H1 (cell line): ENCODE measurements at regions not wholly inside any gene's neighbourhood (a gene's known extent, or its start where the extent isn't known, plus 50 kb on each side); places are given as distances from the start of the nearest gene placed in this dataset.

Experiments
- CTCF ChIA-PET: fragments of 300-600 bp; sonication (Branson Sonifier 250); formaldehyde crosslinking; loops from one replicate; lab custom pipeline; 2021; ENCODE audit not compliant: partially characterized antibody; lab: Charles Lee
- POLR2A ChIA-PET: fragments of 300-600 bp; sonication (Branson Sonifier 250); formaldehyde crosslinking; loops from one replicate; lab custom pipeline; 2021; ENCODE audit warnings: inconsistent platforms; ENCODE audit not compliant: partially characterized antibody; lab: Charles Lee
- DNase-seq, 2 experiments: peaks; one replicate each; pipeline versions ENCODE4 v3.0.0 to v3.0.0-alpha.2; 2010 to 2022; ENCODE audit warnings: low spot score in 2 of 2, low read depth in 1 of 2, mixed read lengths in 1 of 2
- FAIRE-seq: peaks from 2 replicates; lab custom pipeline; 2011; peaks lifted over from hg19 to GRCh38; lab: Jason Lieb, UNC
- H2AFZ ChIP-seq: 2 replicates; pipeline ENCODE4 v1.8.1; 2012; ENCODE audit warnings: low read length, inconsistent platforms
- H2AK5ac ChIP-seq: 2 replicates; pipeline ENCODE4 v1.6.1; 2013; ENCODE audit warnings: low read depth, low read length
- H2BK120ac ChIP-seq: replicated peaks from 2 replicates; pipeline ENCODE3; 2013; ENCODE audit warnings: low read depth, low read length, inconsistent platforms
- H2BK12ac ChIP-seq: 2 replicates; pipeline ENCODE4 v1.6.1; 2013; ENCODE audit warnings: low read depth, low read length
- H2BK15ac ChIP-seq: 2 replicates; pipeline ENCODE4 v1.6.1; 2013; ENCODE audit warnings: low read length
- H2BK20ac ChIP-seq: 2 replicates; pipeline ENCODE4 v1.6.1; 2013; ENCODE audit warnings: low read length
- H2BK5ac ChIP-seq: 2 replicates; pipeline ENCODE4 v1.6.1; 2013; ENCODE audit warnings: low read depth, low read length
- H3K14ac ChIP-seq: 2 replicates; pipeline ENCODE4 v1.6.1; 2013; ENCODE audit warnings: inconsistent platforms; ENCODE audit not compliant: insufficient read length
- H3K18ac ChIP-seq: 2 replicates; pipeline ENCODE4 v1.6.1; 2013; ENCODE audit warnings: low read length; ENCODE audit errors: extremely low read depth
- H3K23ac ChIP-seq: 2 replicates; pipeline ENCODE4 v1.6.1; 2013; ENCODE audit warnings: inconsistent platforms; ENCODE audit not compliant: insufficient read length
- H3K23me2 ChIP-seq: 2 replicates; pipeline ENCODE4 v1.6.1; 2013; ENCODE audit warnings: low read depth, low read length
- H3K27ac ChIP-seq: 2 replicates; pipeline ENCODE4 v1.6.1; 2011; ENCODE audit warnings: low read depth, low read length, inconsistent platforms
- H3K27me3 ChIP-seq, 4 experiments: replicated peaks in 1 of 4; 1 replicate in 1 of 4; 2 replicates in 3 of 4; pipeline versions ENCODE4 v1.6.1 to v1.8.1; 2011 to 2013; ENCODE audit warnings: low read length in 3 of 4, mild to moderate bottlenecking in 3 of 4, inconsistent platforms in 2 of 4, mixed read lengths in 2 of 4, moderate library complexity in 1 of 4; ENCODE audit not compliant: control insufficient read depth in 3 of 4, insufficient read depth in 3 of 4; ENCODE audit errors: extremely low read depth in 1 of 4
- H3K36me3 ChIP-seq, 4 experiments: 2 replicates each; pipeline versions ENCODE4 v1.6.1 to v1.8.1; 2011 to 2013; ENCODE audit warnings: mild to moderate bottlenecking in 4 of 4, low read length in 3 of 4, moderate library complexity in 2 of 4, control low read depth in 1 of 4, inconsistent platforms in 1 of 4; ENCODE audit not compliant: insufficient read depth in 4 of 4, control insufficient read depth in 2 of 4
- H3K4ac ChIP-seq: replicated peaks from 2 replicates; pipeline ENCODE3; 2013; ENCODE audit warnings: low read length, low read depth, mixed read lengths, inconsistent platforms; ENCODE audit not compliant: insufficient read length
- H3K4me1 ChIP-seq, 4 experiments: replicated peaks in 1 of 4; 1 replicate in 1 of 4; 2 replicates in 3 of 4; pipeline versions ENCODE4 v1.6.1 to v1.8.1; 2011 to 2013; ENCODE audit warnings: low read length in 3 of 4, inconsistent platforms in 2 of 4, mixed read lengths in 1 of 4; ENCODE audit not compliant: insufficient read depth in 4 of 4, control insufficient read depth in 3 of 4
- H3K4me2 ChIP-seq, 2 experiments: 2 replicates each; pipeline versions ENCODE4 v1.6.1 to v1.8.1; 2011 to 2013; ENCODE audit warnings: low read depth in 2 of 2, low read length in 2 of 2, control low read depth in 1 of 2, inconsistent platforms in 1 of 2, mild to moderate bottlenecking in 1 of 2; ENCODE audit not compliant: insufficient read depth in 1 of 2
- H3K4me3 ChIP-seq, 4 experiments: fragments of 200-600, 300-600 bp in 1 of 4; sonication (generic), shearing (Covaris generic), sonication (Bioruptor Twin) in 1 of 4; 2 replicates each; pipeline versions ENCODE4 v1.5.1 to v1.8.1; 2011 to 2016; ENCODE audit warnings: low read length in 4 of 4, low read depth in 3 of 4, control low read depth in 2 of 4, inconsistent platforms in 2 of 4, mild to moderate bottlenecking in 2 of 4, mixed read lengths in 1 of 4, moderate library complexity in 1 of 4; ENCODE audit not compliant: insufficient read depth in 2 of 4; ENCODE audit errors: extremely low read depth in 1 of 4
- H3K56ac ChIP-seq: replicated peaks from 2 replicates; pipeline ENCODE3; 2013; ENCODE audit warnings: low read depth, mild to moderate bottlenecking, mixed read lengths, low read length, inconsistent platforms; ENCODE audit not compliant: insufficient read length
- H3K79me1 ChIP-seq: 2 replicates; pipeline ENCODE4 v1.6.1; 2013; ENCODE audit warnings: low read depth, low read length, control low read depth
- H3K79me2 ChIP-seq, 2 experiments: 2 replicates each; pipeline versions ENCODE4 v1.6.1 to v1.8.1; 2012 to 2013; ENCODE audit warnings: low read length in 2 of 2, mild to moderate bottlenecking in 2 of 2, inconsistent platforms in 1 of 2; ENCODE audit not compliant: insufficient read depth in 2 of 2, control insufficient read depth in 1 of 2
- H3K9ac ChIP-seq, 4 experiments: replicated peaks in 1 of 4; 1 replicate in 1 of 4; 2 replicates in 3 of 4; pipeline versions ENCODE4 v1.6.1 to v1.8.1; 2011 to 2013; ENCODE audit warnings: low read depth in 3 of 4, low read length in 3 of 4, control low read depth in 2 of 4, mild to moderate bottlenecking in 2 of 4, moderate library complexity in 2 of 4, inconsistent platforms in 1 of 4; ENCODE audit errors: extremely low read depth in 1 of 4
- H3K9me3 ChIP-seq, 2 experiments: 2 replicates each; pipeline versions ENCODE4 v1.6.1 to v1.8.1; 2012 to 2013; ENCODE audit warnings: mild to moderate bottlenecking in 2 of 2, moderate library complexity in 2 of 2, control low read depth in 1 of 2, inconsistent platforms in 1 of 2, low read depth in 1 of 2, low read length in 1 of 2, mixed read lengths in 1 of 2; ENCODE audit not compliant: insufficient read depth in 2 of 2
- H4K20me1 ChIP-seq, 2 experiments: replicated peaks in 1 of 2; 2 replicates each; pipeline versions ENCODE3 to v1.8.1; 2011 to 2013; ENCODE audit warnings: inconsistent platforms in 2 of 2, low read length in 2 of 2, mild to moderate bottlenecking in 1 of 2; ENCODE audit not compliant: insufficient read depth in 2 of 2, control insufficient read depth in 1 of 2
- H4K5ac ChIP-seq: 2 replicates; pipeline ENCODE4 v1.6.1; 2013; ENCODE audit warnings: low read length, low read depth, mixed read lengths, inconsistent platforms; ENCODE audit not compliant: insufficient read length
- H4K8ac ChIP-seq: 2 replicates; pipeline ENCODE4 v1.8.0; 2013; ENCODE audit warnings: mild to moderate bottlenecking, moderate library complexity, low read length, inconsistent platforms; ENCODE audit not compliant: insufficient read depth; ENCODE audit errors: extremely low read depth
- H4K91ac ChIP-seq: replicated peaks from 2 replicates; pipeline ENCODE3; 2013; ENCODE audit warnings: low read length, mixed read lengths, inconsistent platforms; ENCODE audit not compliant: insufficient read length
- CBX8 ChIP-seq: fragments of 300-800, 300-1000 bp; sonication (generic); IDR thresholded peaks from 2 replicates; pipeline ENCODE4 v1.7.1; 2016; ENCODE audit warnings: low read depth, low read length, borderline replicate concordance
- EGR1 ChIP-seq: IDR thresholded peaks from 2 replicates; pipeline ENCODE4 v1.6.1; 2011; ENCODE audit warnings: low read depth, low read length, borderline replicate concordance
- JUN ChIP-seq: IDR thresholded peaks from 2 replicates; pipeline ENCODE4 v1.6.1; 2011; ENCODE audit warnings: low read depth, mild to moderate bottlenecking, improper control_type of control experiment, low read length
- KDM5A ChIP-seq: fragments of 200-600 bp; IDR thresholded peaks from 2 replicates; pipeline ENCODE4 v1.7.1; 2012; ENCODE audit warnings: mild to moderate bottlenecking, low read length, inconsistent platforms, mixed read lengths
- MAFK ChIP-seq: IDR thresholded peaks from 2 replicates; pipeline ENCODE4 v1.6.1; 2012; ENCODE audit warnings: low read depth, mild to moderate bottlenecking, improper control_type of control experiment, low read length
- POLR2AphosphoS5 ChIP-seq: IDR thresholded peaks from 2 replicates; pipeline ENCODE4 v1.6.1; 2011; ENCODE audit warnings: low read depth, low read length
- RFX5 ChIP-seq: IDR thresholded peaks from 2 replicates; pipeline ENCODE4 v1.6.1; 2011; ENCODE audit warnings: low read depth, low read length, improper control_type of control experiment, borderline replicate concordance
- SIX5 ChIP-seq: IDR thresholded peaks from 2 replicates; pipeline ENCODE4 v1.6.1; 2011; ENCODE audit warnings: mild to moderate bottlenecking, low read depth, low read length
- YY1 ChIP-seq: IDR thresholded peaks from 2 replicates; pipeline ENCODE4 v1.6.1; 2011; ENCODE audit warnings: low read depth, mild to moderate bottlenecking, low read length
- WGBS, 2 experiments: shearing (Covaris generic) in 1 of 2; methylation state at CpG; one replicate each; pipeline versions ENCODE4 v1.1.6 to v1.1.7; 2013 to 2015; ENCODE audit warnings: low lambda C conversion rate in 2 of 2, mixed read lengths in 2 of 2, inconsistent platforms in 1 of 2, low coverage in 1 of 2, missing lambda C conversion rate in 1 of 2; ENCODE audit not compliant: insufficient replicate concordance in 2 of 2, insufficient coverage in 1 of 2, insufficient read length in 1 of 2; ENCODE audit errors: extremely low coverage in 1 of 2, missing lambda C conversion rate in 1 of 2; 5-methylcytosine and 5-hydroxymethylcytosine counted together

DNA sequence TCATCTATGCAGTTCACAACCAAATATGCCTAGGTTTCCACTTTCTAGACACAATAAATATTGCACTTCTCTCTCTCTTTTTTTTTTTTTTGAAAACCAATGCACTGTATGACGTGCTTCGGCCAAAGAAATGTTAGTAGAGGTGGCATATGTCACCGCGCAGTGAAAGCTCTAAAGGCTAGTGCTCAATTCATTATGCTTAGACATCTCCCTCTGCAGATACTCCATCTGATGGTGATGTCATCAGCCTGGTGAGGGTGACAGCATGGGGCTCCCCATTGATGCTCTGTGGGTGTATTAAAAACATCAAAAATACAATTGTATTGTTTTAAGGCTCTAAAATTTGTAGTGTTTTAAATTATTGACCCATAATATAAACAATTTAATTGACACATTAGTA, 608.8 kb upstream of the C16orf82 start:
- no peaks in the 10 kb centered on the region for H4K20me1 ChIP-seq
- FAIRE-seq = no peak
- no peaks in the 10 kb centered on the region for H3K79me2 ChIP-seq
- no peak overlapping the region for H2AFZ ChIP-seq
- no peak overlapping the region for H2BK12ac ChIP-seq
- no peak overlapping the region for H2BK20ac ChIP-seq
- H3K14ac ChIP-seq = no peak overlapping the region
- ChIA-PET POLR2A (no interaction called here), CTCF (no interaction called here)
- no peaks in the 10 kb centered on the region for H3K36me3 ChIP-seq
- no peaks in the 10 kb centered on the region for H3K79me1 ChIP-seq
- H3K4me3 ChIP-seq = no peak overlapping the region
- H3K4ac ChIP-seq = no peak overlapping the region
- H4K5ac ChIP-seq = no peak overlapping the region
- H2AK5ac ChIP-seq = no peak overlapping the region
- H3K56ac ChIP-seq = no peak overlapping the region
- no peak overlapping the region for H3K27ac ChIP-seq
- TF ChIP-seq MAFK (no peak), EGR1 (no peak), CBX8 (no peak), POLR2AphosphoS5 (no peak), KDM5A (no peak), YY1 (no peak), SIX5 (no peak), RFX5 (no peak), JUN (no peak)
- no peak overlapping the region for H4K8ac ChIP-seq
- no peak overlapping the region for H3K4me2 ChIP-seq
- H3K4me1 ChIP-seq = no peaks in the 10 kb centered on the region
- no peak for DNase-seq
- H2BK5ac ChIP-seq = no peak overlapping the region
- WGBS, 2 experiments = 97% methylated on average over 4 of the region's 4 CpGs; no CpG with 5 or more reads in 1 of the 2 experiments
- no peaks in the 10 kb centered on the region; the same call in 1 of the 2 replicates for H3K23me2 ChIP-seq
- H2BK15ac ChIP-seq = no peak overlapping the region
- peaks cover 0 to 6% of the 10 kb centered on the region in 2 experiments; a peak in 1 of 4 replicates for H3K9me3 ChIP-seq
- H3K18ac ChIP-seq = no peak overlapping the region
- no peak overlapping the region for H3K9ac ChIP-seq
- H2BK120ac ChIP-seq = no peak overlapping the region
- no peak overlapping the region for H4K91ac ChIP-seq
- no peaks in the 10 kb centered on the region for H3K27me3 ChIP-seq
- H3K23ac ChIP-seq = no peak overlapping the region
